ENCODE measurements at regions not wholly inside any gene's neighbourhood (a gene's known extent, or its start where the extent isn't known, plus 50 kb on each side); places are given as distances from the start of the nearest gene placed in this dataset.

- TF ChIP-seq ATF3 (IDR thresholded peaks at IDR 0.05; ENCODE audit: insufficient read depth, low read depth, low read length) (no peak), ZNF274 (IDR thresholded peaks at IDR 0.05; ENCODE audit: borderline replicate concordance, extremely low read depth, low read length) (no peak), SUZ12 (IDR thresholded peaks at IDR 0.05; ENCODE audit: low read length) (no peak), USF2 (IDR thresholded peaks at IDR 0.05; ENCODE audit: low read length) (no peak), POLR2A (IDR thresholded peaks at IDR 0.05; ENCODE audit: control extremely low read depth in 1 of 2, low read depth in 2 of 2, low read length in 2 of 2) (no peak), YY1 (IDR thresholded peaks at IDR 0.05; ENCODE audit: low read depth, low read length) (no peak)
These were observed 74.7 kb upstream of the DLG1 start (continued) for GRCh38 chr3:197373096-197373495.

Measured in H1 (cell line).